ENCODE measurements at regions not wholly inside any gene's neighbourhood (a gene's known extent, or its start where the extent isn't known, plus 50 kb on each side); places are given as distances from the start of the nearest gene placed in this dataset.

- DNase-seq (ENCODE audit: low spot score), result no peak
- no peak for TF ChIP-seq CTCF (IDR thresholded peaks at IDR 0.05)
- ATAC-seq (ENCODE audit: low FRiP score), result no peak
These were observed 836.0 kb downstream of the MAFB start for GRCh38 chr20:39853050-39853449.

- ATAC-seq (ENCODE audit: low FRiP score) (no peak), DNase-seq (ENCODE audit: low spot score) (no peak)
- TF ChIP-seq CTCF (IDR thresholded peaks at IDR 0.05), result no peak
These were observed 837.6 kb downstream of the MAFB start for GRCh38 chr20:39851459-39851858.

GRCh38 chr20:39850821-39851330 lies 838.2 kb downstream of the MAFB start:
- no peak for DNase-seq (ENCODE audit: low spot score)
- TF ChIP-seq CTCF (IDR thresholded peaks at IDR 0.05), result no peak
- ATAC-seq (ENCODE audit: low FRiP score), result no peak

- ATAC-seq (ENCODE audit: low FRiP score), result no peak
- DNase-seq (ENCODE audit: low spot score), result no peak
- no peak for TF ChIP-seq CTCF (IDR thresholded peaks at IDR 0.05)
These were observed 838.8 kb downstream of the MAFB start for GRCh38 chr20:39850246-39850645.

- DNase-seq (ENCODE audit: low spot score) (peak; percentile 35), ATAC-seq (ENCODE audit: low FRiP score) (peak; percentile 71)
- TF ChIP-seq CTCF (IDR thresholded peaks at IDR 0.05), result no peak
These were observed 839.4 kb downstream of the MAFB start for GRCh38 chr20:39849664-39850063.

GRCh38 chr20:39849171-39849570 lies 839.9 kb downstream of the MAFB start:
- DNase-seq (ENCODE audit: low spot score) (no peak), ATAC-seq (ENCODE audit: low FRiP score) (no peak)
- TF ChIP-seq CTCF (IDR thresholded peaks at IDR 0.05), result no peak

GRCh38 chr20:39839399-39840119 lies 849.5 kb downstream of the MAFB start:
- DNase-seq (ENCODE audit: low spot score) (no peak), ATAC-seq (ENCODE audit: low FRiP score) (no peak)
- no peak for TF ChIP-seq CTCF (IDR thresholded peaks at IDR 0.05)

Data from omental fat pad (tissue), 3 donors.